Common myeloid progenitor, CD34-positive (primary cell): ENCODE measurements at regions not wholly inside any gene's neighbourhood (a gene's known extent, or its start where the extent isn't known, plus 50 kb on each side); places are given as distances from the start of the nearest gene placed in this dataset.

Experiments used
- CTCF ChIA-PET: fragments of 350-600 bp; sonication (Branson Sonifier 250); formaldehyde crosslinking; loops from one replicate; lab custom pipeline; 2021; ENCODE audit warnings: antibody characterized with exemption; lab: Charles Lee
- POLR2A ChIA-PET: fragments of 350-600 bp; sonication (Branson Sonifier 250); formaldehyde crosslinking; loops from one replicate; lab custom pipeline; 2021; ENCODE audit warnings: antibody characterized with exemption; lab: Charles Lee
- DNase-seq, 3 donors: peaks; one replicate each; pipeline versions ENCODE4 v3.0.0 to v3.0.0-alpha.2; 2013
- H3K27ac ChIP-seq, 2 experiments: 1 replicate in 1 of 2; 2 replicates in 1 of 2; pipeline ENCODE4 v1.7.0; 2013; ENCODE audit warnings: inconsistent platforms in 2 of 2, low read length in 2 of 2, mild to moderate bottlenecking in 2 of 2, low read depth in 1 of 2, moderate library complexity in 1 of 2; ENCODE audit not compliant: severe bottlenecking in 2 of 2, insufficient read depth in 1 of 2, poor library complexity in 1 of 2
- H3K27me3 ChIP-seq, 5 experiments: replicated peaks in 2 of 5; 1 replicate in 3 of 5; 2 replicates in 2 of 5; pipeline versions ENCODE4 v1.6.1 to v1.7.0; 2013; ENCODE audit warnings: low read length in 4 of 5, mild to moderate bottlenecking in 2 of 5, moderate library complexity in 2 of 5, inconsistent platforms in 1 of 5; ENCODE audit not compliant: insufficient read depth in 5 of 5, control insufficient read depth in 4 of 5
- H3K36me3 ChIP-seq, 4 experiments: 1 replicate in 2 of 4; 2 replicates in 2 of 4; pipeline versions ENCODE4 v1.6.1 to v1.7.0; 2013; ENCODE audit warnings: low read length in 3 of 4, control low read depth in 1 of 4, mild to moderate bottlenecking in 1 of 4; ENCODE audit not compliant: control insufficient read depth in 4 of 4, insufficient read depth in 4 of 4
- H3K4me1 ChIP-seq, 4 experiments: 1 replicate in 3 of 4; 2 replicates in 1 of 4; pipeline versions ENCODE4 v1.6.1 to v1.7.1; 2013; ENCODE audit warnings: low read length in 3 of 4, mild to moderate bottlenecking in 3 of 4, control low read depth in 1 of 4, inconsistent platforms in 1 of 4, moderate library complexity in 1 of 4; ENCODE audit not compliant: control insufficient read depth in 4 of 4, insufficient read depth in 4 of 4; ENCODE audit errors: control extremely low read depth in 1 of 4
- H3K4me3 ChIP-seq, 7 experiments: 1 replicate in 4 of 7; 2 replicates in 3 of 7; pipeline versions ENCODE4 v1.5.1 to v1.7.0; 2013; ENCODE audit warnings: mild to moderate bottlenecking in 7 of 7, low read length in 6 of 7, moderate library complexity in 6 of 7, inconsistent platforms in 2 of 7, low read depth in 2 of 7, control low read depth in 1 of 7; ENCODE audit not compliant: insufficient read depth in 4 of 7, control insufficient read depth in 1 of 7; ENCODE audit errors: extremely low read depth in 1 of 7
- H3K9me3 ChIP-seq, 5 experiments: 1 replicate in 4 of 5; 2 replicates in 1 of 5; pipeline versions ENCODE4 v1.6.1 to v1.7.1; 2013; ENCODE audit warnings: low read length in 4 of 5, mild to moderate bottlenecking in 2 of 5, inconsistent platforms in 1 of 5, low read depth in 1 of 5, moderate library complexity in 1 of 5; ENCODE audit not compliant: control insufficient read depth in 4 of 5, insufficient read depth in 2 of 5; ENCODE audit errors: control extremely low read depth in 1 of 5
- WGBS: methylation state at CpG from one replicate; pipeline ENCODE4 v1.1.5; 2013; ENCODE audit not compliant: insufficient coverage; 5-methylcytosine and 5-hydroxymethylcytosine counted together

- Histone ChIP-seq H3K36me3 (no peaks in the 10 kb centered on the region), H3K4me1 (no peaks in the 10 kb centered on the region), H3K27ac (no peak overlapping the region), H3K9me3 (no peaks in the 10 kb centered on the region), H3K27me3 (no peaks in the 10 kb centered on the region), H3K4me3 (no peak overlapping the region)
- no peak for DNase-seq
- CTCF ChIA-PET: interaction anchor here (0.7 kb wide), 1 partner anchor 89 kb away, joined by 3 read pairs; no protein-coding TSS in a partner anchor
- WGBS: 79% methylated on average over 10 of the region's 11 CpGs
- POLR2A ChIA-PET: no interaction called here
Observed at GRCh38 chr16:63702981-63703590, 1418.8 kb downstream of the CDH11 start.

GRCh38 chr16:63697736-63698135 is 1424.1 kb downstream of the CDH11 start:
- Histone ChIP-seq H3K27me3 (no peaks in the 10 kb centered on the region), H3K9me3 (no peaks in the 10 kb centered on the region), H3K4me3 (no peak overlapping the region), H3K36me3 (no peaks in the 10 kb centered on the region), H3K4me1 (no peaks in the 10 kb centered on the region), H3K27ac (no peak overlapping the region)
- no peak for DNase-seq
- CTCF ChIA-PET: no interaction called here
- WGBS: no CpG with 5 or more reads among the region's 1 CpG
- POLR2A ChIA-PET: no interaction called here

GRCh38 chr16:63695347-63695746 is 1426.5 kb downstream of the CDH11 start:
- WGBS: 75% methylated on average over 1 of the region's 1 CpG
- H3K27me3 ChIP-seq: no peaks in the 10 kb centered on the region

GRCh38 chr16:63690961-63691360 is 1430.9 kb downstream of the CDH11 start:
- H3K9me3 ChIP-seq: no peaks in the 10 kb centered on the region
- no peaks in the 10 kb centered on the region for H3K27me3 ChIP-seq
- no peak overlapping the region for H3K4me3 ChIP-seq
- WGBS: 92% methylated on average over 4 of the region's 7 CpGs
- H3K4me1 ChIP-seq: no peaks in the 10 kb centered on the region
- no peaks in the 10 kb centered on the region for H3K36me3 ChIP-seq
- no peak overlapping the region for H3K27ac ChIP-seq
- DNase-seq: no peak
- CTCF ChIA-PET: no interaction called here
- POLR2A ChIA-PET: no interaction called here

More at GRCh38 chr16:63695347-63695746, 1426.5 kb downstream of the CDH11 start:
- H3K4me3 ChIP-seq: no peak overlapping the region
- CTCF ChIA-PET: no interaction called here
- H3K36me3 ChIP-seq: no peaks in the 10 kb centered on the region
- no peak overlapping the region for H3K27ac ChIP-seq
- POLR2A ChIA-PET: no interaction called here
- no peak for DNase-seq
- no peaks in the 10 kb centered on the region for H3K9me3 ChIP-seq
- no peaks in the 10 kb centered on the region for H3K4me1 ChIP-seq

- 100% methylated on average over 2 of the region's 7 CpGs for WGBS
Observed at GRCh38 chr16:63690267-63690666, 1431.6 kb downstream of the CDH11 start.

GRCh38 chr16:63689068-63689467 is 1432.8 kb downstream of the CDH11 start:
- CTCF ChIA-PET: no interaction called here
- no peak overlapping the region for H3K4me3 ChIP-seq
- H3K9me3 ChIP-seq: peaks cover 0 to 2% (median 0%) of the 10 kb centered on the region in 5 experiments
- WGBS: no CpG with 5 or more reads among the region's 4 CpGs
- H3K27ac ChIP-seq: no peak overlapping the region
- H3K4me1 ChIP-seq: no peaks in the 10 kb centered on the region
- POLR2A ChIA-PET: no interaction called here
- H3K36me3 ChIP-seq: no peaks in the 10 kb centered on the region
- no peak for DNase-seq
- no peaks in the 10 kb centered on the region for H3K27me3 ChIP-seq

More at GRCh38 chr16:63690267-63690666, 1431.6 kb downstream of the CDH11 start:
- POLR2A ChIA-PET: no interaction called here
- Histone ChIP-seq H3K4me1 (no peaks in the 10 kb centered on the region), H3K4me3 (no peak overlapping the region), H3K9me3 (no peaks in the 10 kb centered on the region), H3K27me3 (no peaks in the 10 kb centered on the region), H3K36me3 (no peaks in the 10 kb centered on the region), H3K27ac (no peak overlapping the region)
- no peak for DNase-seq
- CTCF ChIA-PET: no interaction called here

GRCh38 chr16:63684149-63685101 is 1437.4 kb downstream of the CDH11 start:
- WGBS: 82% methylated on average over 8 of the region's 8 CpGs
- H3K27me3 ChIP-seq: no peaks in the 10 kb centered on the region
- H3K9me3 ChIP-seq: peaks cover 0 to 2% (median 0%) of the 10 kb centered on the region in 5 experiments
- ChIA-PET POLR2A (no interaction called here), CTCF (no interaction called here)
- DNase-seq: no peak
- H3K36me3 ChIP-seq: no peaks in the 10 kb centered on the region
- no peak overlapping the region for H3K4me3 ChIP-seq
- no peak overlapping the region for H3K27ac ChIP-seq
- H3K4me1 ChIP-seq: no peaks in the 10 kb centered on the region
